ENCODE measurements at regions not wholly inside any gene's neighbourhood (a gene's known extent, or its start where the extent isn't known, plus 50 kb on each side); places are given as distances from the start of the nearest gene placed in this dataset.

DNA sequence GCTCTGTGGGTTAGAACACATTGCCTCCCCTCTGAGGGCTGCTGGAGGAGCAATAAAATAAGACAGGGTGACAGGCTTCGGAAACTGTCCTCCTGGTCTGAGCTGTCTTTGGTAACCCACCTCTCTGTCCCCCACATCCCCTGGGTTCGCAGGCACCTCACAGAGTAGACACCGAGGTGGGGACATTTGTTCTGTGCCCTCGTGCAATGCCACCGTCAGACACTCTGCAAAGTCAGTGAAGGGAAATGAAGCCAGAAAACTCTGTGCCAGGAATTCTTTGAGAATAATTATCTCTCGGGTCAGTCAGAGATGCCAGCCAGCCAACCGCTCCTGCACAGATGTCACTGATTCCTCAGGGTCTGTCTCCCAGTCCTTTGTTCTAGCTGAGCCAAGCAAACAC is 493.6 kb downstream of the FOXO1 start:
- Histone ChIP-seq H3K4me3 (ENCODE audit: insufficient read length, low read depth) (no peak overlapping the region), H3K27me3 (ENCODE audit: insufficient read depth, insufficient read length) (peaks cover 7% of the 10 kb centered on the region), H3K36me3 (ENCODE audit: insufficient read depth, insufficient read length, low read length) (no peaks in the 10 kb centered on the region), H3K4me1 (ENCODE audit: insufficient read depth, insufficient read length) (no peaks in the 10 kb centered on the region), H3K9ac (ENCODE audit: insufficient read length, low read depth) (no peak overlapping the region), H3K9me3 (ENCODE audit: insufficient read depth, low read length) (no peaks in the 10 kb centered on the region)
- DNase-seq (ENCODE audit: low read depth, low spot score) = no peak
- no peak for TF ChIP-seq SUZ12 (IDR thresholded peaks at IDR 0.05; ENCODE audit: extremely low read depth, insufficient read depth, insufficient read length)
- TF ChIP-seq YY1 (IDR thresholded peaks at IDR 0.05; ENCODE audit: insufficient read depth, insufficient read length) = no peak
- TF ChIP-seq ZNF274 (IDR thresholded peaks at IDR 0.05; ENCODE audit: low read depth, low read length) = no peak

DNA sequence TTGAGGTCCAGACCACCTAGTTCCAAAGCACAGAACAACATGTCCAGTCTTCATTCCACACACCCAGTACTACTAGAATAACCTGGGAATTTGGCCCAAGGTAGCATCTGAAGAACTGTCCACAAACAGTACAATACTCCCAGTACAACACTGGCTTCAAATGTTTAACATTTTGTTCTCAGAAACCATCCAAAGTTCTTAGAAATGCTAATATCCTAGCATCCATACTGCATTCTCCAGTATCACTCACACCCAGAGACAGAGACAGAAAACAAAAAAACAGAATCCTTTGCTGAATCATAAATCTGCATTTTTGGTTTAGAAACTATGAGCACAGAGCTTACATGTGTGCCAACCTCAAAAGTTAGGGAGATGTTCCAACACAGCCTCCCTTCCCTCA is 490.8 kb downstream of the FOXO1 start:
- no peak for DNase-seq (ENCODE audit: low read depth, low spot score)
- H3K9ac ChIP-seq (ENCODE audit: insufficient read length, low read depth) = no peak overlapping the region
- H3K36me3 ChIP-seq (ENCODE audit: insufficient read depth, insufficient read length, low read length) = no peaks in the 10 kb centered on the region
- no peak overlapping the region for H3K4me3 ChIP-seq (ENCODE audit: insufficient read length, low read depth)
- no peak for TF ChIP-seq SUZ12 (IDR thresholded peaks at IDR 0.05; ENCODE audit: extremely low read depth, insufficient read depth, insufficient read length)
- no peak for TF ChIP-seq YY1 (IDR thresholded peaks at IDR 0.05; ENCODE audit: insufficient read depth, insufficient read length)
- no peak for TF ChIP-seq ZNF274 (IDR thresholded peaks at IDR 0.05; ENCODE audit: low read depth, low read length)
- H3K9me3 ChIP-seq (ENCODE audit: insufficient read depth, low read length) = no peaks in the 10 kb centered on the region
- H3K4me1 ChIP-seq (ENCODE audit: insufficient read depth, insufficient read length) = no peaks in the 10 kb centered on the region
- peaks cover 7% of the 10 kb centered on the region for H3K27me3 ChIP-seq (ENCODE audit: insufficient read depth, insufficient read length)

- Histone ChIP-seq H3K36me3 (ENCODE audit: insufficient read depth, insufficient read length, low read length) (no peaks in the 10 kb centered on the region), H3K9ac (ENCODE audit: insufficient read length, low read depth) (no peak overlapping the region), H3K27me3 (ENCODE audit: insufficient read depth, insufficient read length) (peaks cover 7% of the 10 kb centered on the region), H3K4me3 (ENCODE audit: insufficient read length, low read depth) (no peak overlapping the region), H3K9me3 (ENCODE audit: insufficient read depth, low read length) (no peaks in the 10 kb centered on the region), H3K4me1 (ENCODE audit: insufficient read depth, insufficient read length) (no peaks in the 10 kb centered on the region)
- DNase-seq (ENCODE audit: low read depth, low spot score) = no peak
- TF ChIP-seq SUZ12 (IDR thresholded peaks at IDR 0.05; ENCODE audit: extremely low read depth, insufficient read depth, insufficient read length) = no peak
- TF ChIP-seq ZNF274 (IDR thresholded peaks at IDR 0.05; ENCODE audit: low read depth, low read length) = no peak
- no peak for TF ChIP-seq YY1 (IDR thresholded peaks at IDR 0.05; ENCODE audit: insufficient read depth, insufficient read length)
Observed at GRCh38 chr13:40176242-40176641, 490.2 kb downstream of the FOXO1 start.

DNA sequence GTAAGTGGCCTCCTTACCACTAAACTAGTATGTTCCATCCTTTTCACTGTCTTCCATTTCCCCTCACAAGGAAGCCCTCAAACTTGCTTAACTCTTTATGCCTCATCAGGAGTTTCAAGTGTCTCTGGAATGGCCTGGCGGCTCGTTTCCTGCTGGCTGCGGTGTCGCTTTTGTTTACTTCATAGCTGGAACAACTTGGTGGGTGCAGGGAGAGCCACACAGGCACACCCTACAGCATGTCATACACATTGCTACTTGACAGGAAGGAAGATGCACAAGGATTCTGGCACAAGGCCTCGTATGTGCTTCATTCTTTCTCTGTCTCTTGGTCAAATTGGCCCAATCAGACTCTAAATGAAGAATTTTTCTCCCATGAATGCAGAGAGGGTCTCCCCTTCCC is 488.3 kb downstream of the FOXO1 start:
- no peak overlapping the region for H3K4me3 ChIP-seq (ENCODE audit: insufficient read length, low read depth)
- DNase-seq (ENCODE audit: low read depth, low spot score) = no peak
- no peaks in the 10 kb centered on the region for H3K9me3 ChIP-seq (ENCODE audit: insufficient read depth, low read length)
- H3K4me1 ChIP-seq (ENCODE audit: insufficient read depth, insufficient read length) = no peaks in the 10 kb centered on the region
- TF ChIP-seq SUZ12 (IDR thresholded peaks at IDR 0.05; ENCODE audit: extremely low read depth, insufficient read depth, insufficient read length) (no peak), YY1 (IDR thresholded peaks at IDR 0.05; ENCODE audit: insufficient read depth, insufficient read length) (no peak), ZNF274 (IDR thresholded peaks at IDR 0.05; ENCODE audit: low read depth, low read length) (no peak)
- H3K9ac ChIP-seq (ENCODE audit: insufficient read length, low read depth) = no peak overlapping the region
- peaks cover 7% of the 10 kb centered on the region for H3K27me3 ChIP-seq (ENCODE audit: insufficient read depth, insufficient read length)
- no peaks in the 10 kb centered on the region for H3K36me3 ChIP-seq (ENCODE audit: insufficient read depth, insufficient read length, low read length)

- Histone ChIP-seq H3K9ac (ENCODE audit: insufficient read length, low read depth) (no peak overlapping the region), H3K9me3 (ENCODE audit: insufficient read depth, low read length) (no peaks in the 10 kb centered on the region), H3K27me3 (ENCODE audit: insufficient read depth, insufficient read length) (peaks cover 7% of the 10 kb centered on the region), H3K4me1 (ENCODE audit: insufficient read depth, insufficient read length) (no peaks in the 10 kb centered on the region), H3K4me3 (ENCODE audit: insufficient read length, low read depth) (no peak overlapping the region), H3K36me3 (ENCODE audit: insufficient read depth, insufficient read length, low read length) (no peaks in the 10 kb centered on the region)
- no peak for TF ChIP-seq ZNF274 (IDR thresholded peaks at IDR 0.05; ENCODE audit: low read depth, low read length)
- TF ChIP-seq YY1 (IDR thresholded peaks at IDR 0.05; ENCODE audit: insufficient read depth, insufficient read length) = no peak
- no peak for TF ChIP-seq SUZ12 (IDR thresholded peaks at IDR 0.05; ENCODE audit: extremely low read depth, insufficient read depth, insufficient read length)
- no peak for DNase-seq (ENCODE audit: low read depth, low spot score)
Observed at GRCh38 chr13:40179445-40180281, 486.8 kb downstream of the FOXO1 start.

DNA sequence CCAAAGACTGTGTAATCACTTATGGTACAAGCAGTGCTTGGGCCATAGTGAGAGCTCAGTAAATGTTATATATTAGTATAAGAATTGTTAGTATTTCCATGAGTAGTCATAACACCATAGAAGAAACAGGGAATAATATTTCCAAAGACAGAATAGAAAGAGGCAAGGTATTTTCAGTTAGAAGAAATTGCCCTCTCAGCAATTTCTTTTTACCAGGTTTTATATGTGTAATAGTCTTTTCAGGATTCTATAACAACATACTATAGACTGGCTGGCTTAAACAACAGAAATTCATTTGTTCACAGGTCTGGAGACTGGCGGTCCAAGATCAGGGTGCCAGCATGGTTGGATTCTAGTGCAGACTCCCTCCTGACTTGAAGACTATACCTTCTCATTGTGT is 485.7 kb downstream of the FOXO1 start:
- TF ChIP-seq SUZ12 (IDR thresholded peaks at IDR 0.05; ENCODE audit: extremely low read depth, insufficient read depth, insufficient read length) (no peak), YY1 (IDR thresholded peaks at IDR 0.05; ENCODE audit: insufficient read depth, insufficient read length) (no peak), ZNF274 (IDR thresholded peaks at IDR 0.05; ENCODE audit: low read depth, low read length) (no peak)
- H3K9ac ChIP-seq (ENCODE audit: insufficient read length, low read depth) = no peak overlapping the region
- H3K4me1 ChIP-seq (ENCODE audit: insufficient read depth, insufficient read length) = no peaks in the 10 kb centered on the region
- no peak for DNase-seq (ENCODE audit: low read depth, low spot score)
- H3K4me3 ChIP-seq (ENCODE audit: insufficient read length, low read depth) = no peak overlapping the region
- no peaks in the 10 kb centered on the region for H3K36me3 ChIP-seq (ENCODE audit: insufficient read depth, insufficient read length, low read length)
- peaks cover 7% of the 10 kb centered on the region for H3K27me3 ChIP-seq (ENCODE audit: insufficient read depth, insufficient read length)
- no peaks in the 10 kb centered on the region for H3K9me3 ChIP-seq (ENCODE audit: insufficient read depth, low read length)

DNA sequence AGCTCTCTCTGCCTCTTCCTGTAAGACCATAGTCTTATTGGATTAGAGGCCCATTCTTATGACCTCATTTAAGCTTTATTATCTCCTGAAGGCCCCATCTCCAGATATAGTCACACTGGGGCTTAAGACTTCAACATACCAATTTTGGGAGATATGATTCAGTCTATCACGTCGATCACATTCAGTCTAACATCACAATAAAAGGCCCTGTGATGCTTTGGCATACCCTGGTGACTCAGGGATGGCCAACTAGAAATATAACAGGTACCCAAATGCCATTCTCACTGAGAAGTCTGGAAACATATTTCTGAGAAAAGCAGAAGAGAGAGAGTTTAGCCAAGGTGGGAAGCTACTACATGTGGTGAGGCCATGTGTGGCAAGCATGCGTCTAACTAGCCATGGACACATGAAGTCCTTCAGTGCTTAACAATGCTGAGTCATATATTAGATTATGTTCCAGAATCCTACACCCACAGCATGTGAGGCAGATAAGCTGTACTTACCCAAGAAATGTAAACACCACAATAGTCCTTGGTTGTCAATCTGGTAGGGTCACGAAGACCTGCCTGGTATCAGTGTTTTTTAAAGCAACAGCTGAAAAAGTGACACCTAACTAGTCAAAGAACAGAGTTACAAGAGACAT is 485.1 kb downstream of the FOXO1 start:
- Histone ChIP-seq H3K4me1 (ENCODE audit: insufficient read depth, insufficient read length) (no peaks in the 10 kb centered on the region), H3K9me3 (ENCODE audit: insufficient read depth, low read length) (no peaks in the 10 kb centered on the region), H3K4me3 (ENCODE audit: insufficient read length, low read depth) (no peak overlapping the region), H3K9ac (ENCODE audit: insufficient read length, low read depth) (no peak overlapping the region), H3K27me3 (ENCODE audit: insufficient read depth, insufficient read length) (peaks cover 3% of the 10 kb centered on the region), H3K36me3 (ENCODE audit: insufficient read depth, insufficient read length, low read length) (no peaks in the 10 kb centered on the region)
- no peak for TF ChIP-seq SUZ12 (IDR thresholded peaks at IDR 0.05; ENCODE audit: extremely low read depth, insufficient read depth, insufficient read length)
- TF ChIP-seq ZNF274 (IDR thresholded peaks at IDR 0.05; ENCODE audit: low read depth, low read length) = no peak
- no peak for TF ChIP-seq YY1 (IDR thresholded peaks at IDR 0.05; ENCODE audit: insufficient read depth, insufficient read length)
- no peak for DNase-seq (ENCODE audit: low read depth, low spot score)
